Neuronal stem cell (in vitro differentiated cells): ENCODE measurements at regions not wholly inside any gene's neighbourhood (a gene's known extent, or its start where the extent isn't known, plus 50 kb on each side); places are given as distances from the start of the nearest gene placed in this dataset.

Source experiments
- DNase-seq: peaks from one replicate; pipeline ENCODE4 v3.0.0-alpha.2; 2013; ENCODE audit warnings: low spot score
- H2AFZ ChIP-seq: one replicate; pipeline ENCODE4 v1.6.1; 2013; ENCODE audit warnings: mild to moderate bottlenecking, low read length, inconsistent platforms
- H2AK5ac ChIP-seq: 2 replicates; pipeline ENCODE4 v1.6.1; 2013; ENCODE audit warnings: low read depth, mild to moderate bottlenecking, inconsistent platforms, low read length, moderate library complexity, mixed read lengths
- H2BK120ac ChIP-seq: 2 replicates; pipeline ENCODE4 v1.6.1; 2013; ENCODE audit warnings: low read depth, mild to moderate bottlenecking, inconsistent platforms, low read length, moderate library complexity, mixed read lengths
- H2BK12ac ChIP-seq: one replicate; pipeline ENCODE4 v1.6.1; 2013; ENCODE audit warnings: low read length, inconsistent platforms
- H2BK15ac ChIP-seq: 2 replicates; pipeline ENCODE4 v1.6.1; 2013; ENCODE audit warnings: mild to moderate bottlenecking, low read length, inconsistent platforms, mixed read lengths
- H2BK5ac ChIP-seq: one replicate; pipeline ENCODE4 v1.6.1; 2013; ENCODE audit warnings: inconsistent platforms, mild to moderate bottlenecking, low read length, moderate library complexity
- H3K14ac ChIP-seq: one replicate; pipeline ENCODE4 v1.6.1; 2013; ENCODE audit warnings: low read length, inconsistent platforms
- H3K18ac ChIP-seq: 2 replicates; pipeline ENCODE4 v1.6.1; 2013; ENCODE audit warnings: low read length, inconsistent platforms
- H3K23ac ChIP-seq: 2 replicates; pipeline ENCODE4 v1.6.1; 2013; ENCODE audit warnings: low read depth, mild to moderate bottlenecking, mixed read lengths, low read length, inconsistent platforms; ENCODE audit not compliant: poor library complexity
- H3K27ac ChIP-seq: replicated peaks from 3 replicates; pipeline ENCODE4 v1.5.1; 2013; ENCODE audit warnings: low read length, inconsistent platforms
- H3K27me3 ChIP-seq, 3 experiments: 2 replicates each; pipeline ENCODE4 v1.6.1; 2013; ENCODE audit warnings: low read length in 3 of 3, mild to moderate bottlenecking in 2 of 3, inconsistent platforms in 1 of 3, low read depth in 1 of 3, mixed read lengths in 1 of 3, moderate library complexity in 1 of 3; ENCODE audit not compliant: control insufficient read depth in 3 of 3, insufficient read depth in 3 of 3
- H3K36me3 ChIP-seq, 2 donors: replicated peaks in 1 of 2; 2 replicates each; pipeline ENCODE4 v1.6.1; 2013; ENCODE audit warnings: low read length in 2 of 2; ENCODE audit not compliant: control insufficient read depth in 2 of 2, insufficient read depth in 2 of 2
- H3K4ac ChIP-seq: 2 replicates; pipeline ENCODE4 v1.6.1; 2013; ENCODE audit warnings: inconsistent platforms, mild to moderate bottlenecking, low read length, moderate library complexity
- H3K4me1 ChIP-seq, 2 donors: 1 replicate in 1 of 2; 2 replicates in 1 of 2; pipeline ENCODE4 v1.6.1; 2013; ENCODE audit warnings: low read length in 2 of 2, low read depth in 1 of 2; ENCODE audit not compliant: control insufficient read depth in 2 of 2, insufficient read depth in 1 of 2
- H3K4me2 ChIP-seq: one replicate; pipeline ENCODE4 v1.6.1; 2013; ENCODE audit warnings: mild to moderate bottlenecking, low read length, inconsistent platforms; ENCODE audit not compliant: insufficient read depth, poor library complexity, severe bottlenecking
- H3K4me3 ChIP-seq, 2 donors: 2 replicates each; pipeline ENCODE4 v1.5.1; 2013; ENCODE audit warnings: low read length in 2 of 2, mild to moderate bottlenecking in 2 of 2, inconsistent platforms in 1 of 2, moderate library complexity in 1 of 2
- H3K79me1 ChIP-seq: one replicate; pipeline ENCODE4 v1.6.1; 2013; ENCODE audit warnings: low read depth, mild to moderate bottlenecking, inconsistent platforms, low read length, moderate library complexity
- H3K9ac ChIP-seq: one replicate; pipeline ENCODE4 v1.6.1; 2013; ENCODE audit warnings: mild to moderate bottlenecking, low read depth, low read length, inconsistent platforms; ENCODE audit not compliant: poor library complexity
- H3K9me3 ChIP-seq, 2 donors: replicated peaks in 1 of 2; 2 replicates each; pipeline versions ENCODE3 to v1.6.1; 2013; ENCODE audit warnings: low read length in 2 of 2, mild to moderate bottlenecking in 2 of 2, inconsistent platforms in 1 of 2, low read depth in 1 of 2, mixed read lengths in 1 of 2, moderate library complexity in 1 of 2; ENCODE audit not compliant: control insufficient read depth in 2 of 2, insufficient read depth in 1 of 2
- H4K8ac ChIP-seq: one replicate; pipeline ENCODE4 v1.6.1; 2013; ENCODE audit warnings: low read depth, mild to moderate bottlenecking, inconsistent platforms, low read length, moderate library complexity
- H4K91ac ChIP-seq: one replicate; pipeline ENCODE4 v1.6.1; 2013; ENCODE audit warnings: low read length, low read depth, mild to moderate bottlenecking, inconsistent platforms; ENCODE audit not compliant: poor library complexity
- WGBS, 2 donors: extraction: QIAGEN DNeasy Blood & Tissue Kit; methylation state at CpG; one replicate each; pipeline ENCODE4 v1.1.7; 2013; ENCODE audit warnings: missing lambda C conversion rate in 2 of 2, mixed read lengths in 1 of 2; ENCODE audit not compliant: insufficient read length in 2 of 2, insufficient replicate concordance in 1 of 2; ENCODE audit errors: extremely low coverage in 2 of 2; 5-methylcytosine and 5-hydroxymethylcytosine counted together

DNA sequence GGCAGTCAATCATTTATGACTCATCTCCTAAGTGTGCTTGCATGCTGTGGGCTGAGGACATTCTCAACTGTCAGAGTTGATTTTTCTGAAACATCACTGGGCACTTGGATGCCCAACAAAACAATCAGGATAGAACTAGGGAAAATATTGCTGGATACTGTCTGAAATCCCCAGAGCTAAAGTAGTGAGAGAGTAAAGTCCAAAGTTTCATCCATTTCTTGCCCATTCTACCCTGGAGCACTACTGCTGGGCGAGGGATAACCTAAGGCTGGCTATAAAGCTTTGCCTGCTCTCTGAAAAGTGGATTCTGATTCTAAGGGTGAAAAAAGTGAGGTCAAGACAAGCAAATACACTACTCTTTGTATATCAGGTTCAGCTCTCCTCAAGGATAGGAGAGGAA, 279.6 kb upstream of the EDA2R start:
- no peak overlapping the region for H2BK120ac ChIP-seq
- H3K4ac ChIP-seq: no peak overlapping the region
- H2BK15ac ChIP-seq: no peak overlapping the region
- H3K27ac ChIP-seq: no peak overlapping the region
- no peaks in the 10 kb centered on the region for H3K9me3 ChIP-seq
- no peak overlapping the region for H3K14ac ChIP-seq
- no peak overlapping the region for H2BK5ac ChIP-seq
- no peak overlapping the region for H2AK5ac ChIP-seq
- H3K9ac ChIP-seq: no peak overlapping the region
- no peak overlapping the region for H3K4me2 ChIP-seq
- no peak overlapping the region for H4K8ac ChIP-seq
- H2BK12ac ChIP-seq: no peak overlapping the region
- H3K27me3 ChIP-seq: peaks cover 0 to 3% (median 0%) of the 10 kb centered on the region in 3 experiments
- no peak for DNase-seq
- no peak overlapping the region for H4K91ac ChIP-seq
- no peaks in the 10 kb centered on the region for H3K79me1 ChIP-seq
- H3K4me1 ChIP-seq: peaks cover 0 to 2% of the 10 kb centered on the region in 2 donors
- H2AFZ ChIP-seq: no peak overlapping the region
- no CpG with 5 or more reads among the region's 1 CpG for WGBS, 2 donors
- H3K23ac ChIP-seq: no peak overlapping the region
- no peak overlapping the region for H3K18ac ChIP-seq
- no peak overlapping the region for H3K4me3 ChIP-seq
- H3K36me3 ChIP-seq: no peaks in the 10 kb centered on the region

DNA sequence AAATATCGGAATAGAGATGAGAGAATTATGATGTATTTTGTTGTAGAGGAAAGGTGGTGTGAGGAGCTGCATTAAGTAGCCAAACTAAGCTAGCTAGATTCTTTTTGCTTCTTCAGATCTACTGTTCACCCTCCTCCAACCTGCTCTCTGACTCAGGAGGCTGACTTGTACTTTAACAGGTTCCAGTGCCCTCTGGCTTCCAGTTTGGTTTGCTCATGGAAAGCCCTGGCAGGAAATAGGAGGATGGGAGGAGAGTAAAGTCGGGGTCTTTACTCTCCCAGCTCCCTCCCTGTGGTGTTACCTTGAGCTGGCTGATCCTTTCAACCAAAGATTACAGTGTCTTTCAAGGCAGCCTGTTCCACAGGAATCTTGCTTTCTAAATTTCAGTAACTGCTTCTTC, 277.0 kb upstream of the EDA2R start:
- Histone ChIP-seq H3K36me3 (no peaks in the 10 kb centered on the region), H2AK5ac (no peak overlapping the region), H3K23ac (no peak overlapping the region), H2BK120ac (no peak overlapping the region), H3K9ac (no peak overlapping the region), H3K14ac (no peak overlapping the region), H3K4ac (no peak overlapping the region), H3K79me1 (no peaks in the 10 kb centered on the region), H3K9me3 (no peaks in the 10 kb centered on the region), H2AFZ (no peak overlapping the region), H3K4me1 (peaks cover 0 to 2% of the 10 kb centered on the region in 2 donors), H2BK12ac (no peak overlapping the region), H4K91ac (no peak overlapping the region), H3K18ac (no peak overlapping the region), H2BK15ac (no peak overlapping the region), H3K4me2 (no peak overlapping the region), H3K4me3 (no peak overlapping the region), H3K27ac (no peak overlapping the region), H2BK5ac (no peak overlapping the region), H3K27me3 (peaks cover 0 to 3% (median 0%) of the 10 kb centered on the region in 3 experiments), H4K8ac (no peak overlapping the region)
- DNase-seq: no peak
- WGBS, 2 donors: 100% methylated on average over 1 of the region's 2 CpGs

DNA sequence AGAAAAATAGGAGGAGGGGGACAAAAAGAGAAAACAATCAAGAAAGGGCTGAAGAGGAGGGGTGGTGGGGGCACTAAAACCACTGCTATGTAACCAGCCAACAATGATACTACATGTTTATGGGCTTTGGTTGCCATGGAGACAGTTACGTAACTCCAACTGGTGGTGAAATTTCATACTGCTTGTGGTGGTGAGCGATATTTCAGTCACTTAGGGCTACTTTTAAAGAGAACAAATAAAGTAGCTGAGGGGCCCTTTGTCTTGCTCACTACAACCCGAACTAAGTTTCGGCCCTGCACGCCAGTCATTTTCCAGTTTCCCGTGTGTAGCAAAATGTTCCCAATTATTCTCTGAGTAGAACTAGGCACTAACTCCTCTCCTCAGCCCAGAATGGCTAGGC, 275.2 kb upstream of the EDA2R start:
- whole genome bisulfite sequencing, 2 donors: no CpG with 5 or more reads among the region's 6 CpGs
- Histone ChIP-seq H3K79me1 (no peaks in the 10 kb centered on the region), H3K4me2 (no peak overlapping the region), H3K4me3 (no peak overlapping the region), H4K8ac (no peak overlapping the region), H3K18ac (no peak overlapping the region), H3K4ac (no peak overlapping the region), H2AK5ac (no peak overlapping the region), H3K9me3 (no peaks in the 10 kb centered on the region), H2AFZ (no peak overlapping the region), H3K27ac (no peak overlapping the region), H3K27me3 (peaks cover 0 to 3% (median 0%) of the 10 kb centered on the region in 3 experiments), H3K9ac (no peak overlapping the region), H2BK12ac (no peak overlapping the region), H4K91ac (no peak overlapping the region), H2BK120ac (no peak overlapping the region), H3K14ac (no peak overlapping the region), H2BK15ac (no peak overlapping the region), H3K23ac (no peak overlapping the region), H2BK5ac (no peak overlapping the region), H3K36me3 (no peaks in the 10 kb centered on the region), H3K4me1 (peaks cover 0 to 2% of the 10 kb centered on the region in 2 donors)
- DNase-seq: no peak

DNA sequence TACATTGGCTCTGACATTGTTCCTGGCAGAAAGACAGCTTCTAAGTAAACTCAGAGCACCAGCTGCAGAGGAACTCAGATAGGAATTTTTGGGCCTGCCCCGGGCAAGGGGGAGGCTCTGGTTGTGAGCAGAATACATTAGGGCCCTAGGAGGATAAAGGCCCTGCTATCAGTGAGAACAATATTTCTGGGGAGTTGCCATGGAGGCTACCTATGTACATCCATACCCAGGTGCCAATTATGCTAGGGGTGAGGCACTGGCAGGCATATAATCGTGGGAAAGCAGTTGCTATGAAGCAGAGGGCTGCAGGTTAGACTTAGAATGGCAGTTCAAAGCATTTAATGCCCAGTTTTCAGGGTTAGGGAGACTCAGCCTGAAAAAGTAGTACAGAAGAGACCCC, 273.5 kb upstream of the EDA2R start:
- Histone ChIP-seq H4K8ac (no peak overlapping the region), H3K18ac (no peak overlapping the region), H2BK12ac (no peak overlapping the region), H3K4ac (no peak overlapping the region), H2BK120ac (no peak overlapping the region), H3K23ac (no peak overlapping the region), H3K14ac (no peak overlapping the region), H3K4me3 (no peak overlapping the region), H3K27me3 (peaks cover 0 to 3% (median 0%) of the 10 kb centered on the region in 3 experiments), H3K27ac (no peak overlapping the region), H3K36me3 (no peaks in the 10 kb centered on the region), H3K4me1 (peaks cover 0 to 2% of the 10 kb centered on the region in 2 donors), H2BK15ac (no peak overlapping the region), H2BK5ac (no peak overlapping the region), H3K9ac (no peak overlapping the region), H2AK5ac (no peak overlapping the region), H3K79me1 (no peaks in the 10 kb centered on the region), H2AFZ (no peak overlapping the region), H3K4me2 (no peak overlapping the region), H3K9me3 (no peaks in the 10 kb centered on the region), H4K91ac (no peak overlapping the region)
- WGBS, 2 donors: no CpG with 5 or more reads among the region's 2 CpGs
- no peak for DNase-seq
